ENCODE measurements at regions not wholly inside any gene's neighbourhood (a gene's known extent, or its start where the extent isn't known, plus 50 kb on each side); places are given as distances from the start of the nearest gene placed in this dataset.

DNA sequence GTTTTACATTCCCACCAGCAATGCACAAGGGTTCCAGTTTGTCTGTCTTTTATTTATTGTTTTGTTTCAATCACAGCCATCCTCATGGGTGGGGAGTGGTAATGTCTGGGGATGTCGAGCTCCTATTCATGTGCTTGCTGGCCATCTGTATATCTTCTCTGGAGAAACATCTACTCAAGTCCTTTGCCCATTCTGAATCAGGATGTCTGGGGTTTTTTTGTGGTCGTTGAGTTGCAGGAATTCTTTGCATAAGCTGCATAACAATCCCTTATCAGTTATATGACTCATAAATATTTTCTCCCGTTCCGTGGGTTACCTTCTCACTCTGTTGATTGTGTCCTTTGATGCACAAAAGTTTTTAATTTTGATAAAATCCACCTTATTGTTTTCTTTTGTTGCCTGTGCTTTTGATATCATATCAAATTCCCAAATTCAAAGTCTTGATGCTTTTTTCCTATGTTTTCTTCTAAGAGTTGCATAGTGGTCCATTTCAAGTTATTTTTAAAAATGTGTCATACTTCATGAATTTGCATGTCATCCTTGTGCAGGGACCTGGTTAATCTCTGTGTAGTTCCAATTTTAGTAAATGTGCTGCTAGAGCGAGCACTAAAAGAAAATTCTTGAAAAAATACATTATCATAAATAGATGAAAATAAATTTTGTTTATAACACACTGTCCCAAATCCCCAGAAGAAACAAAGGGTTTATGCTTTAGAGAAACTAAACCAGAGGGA lies 54.9 kb upstream of the PDE10A start:
- Mint-ChIP-seq H3K4me3 (no peak overlapping the region), H3K27ac (no peak overlapping the region), H3K4me1 (peaks cover 2% of the 10 kb centered on the region), H3K36me3 (no peaks in the 10 kb centered on the region), H3K27me3 (ENCODE audit: insufficient read depth, low read depth) (peaks cover 2% of the 10 kb centered on the region), H3K9me3 (no peaks in the 10 kb centered on the region)
- Histone ChIP-seq H3K4me3 (no peak overlapping the region), H3K27ac (no peak overlapping the region), H3K27me3 (no peaks in the 10 kb centered on the region), H3K9me3 (ENCODE audit: low read depth) (no peaks in the 10 kb centered on the region), H3K4me2 (no peak overlapping the region), H3K36me3 (no peaks in the 10 kb centered on the region), H3K4me1 (no peaks in the 10 kb centered on the region), H4K20me1 (ENCODE audit: low read depth) (no peaks in the 10 kb centered on the region), H2AFZ (replicated peaks) (no peak overlapping the region), H3K9ac (no peak overlapping the region), H3K79me2 (ENCODE audit: low read depth) (no peaks in the 10 kb centered on the region), H3F3A (ENCODE audit: low read depth) (no peaks in the 10 kb centered on the region)
- TF ChIP-seq, protein P1, sequence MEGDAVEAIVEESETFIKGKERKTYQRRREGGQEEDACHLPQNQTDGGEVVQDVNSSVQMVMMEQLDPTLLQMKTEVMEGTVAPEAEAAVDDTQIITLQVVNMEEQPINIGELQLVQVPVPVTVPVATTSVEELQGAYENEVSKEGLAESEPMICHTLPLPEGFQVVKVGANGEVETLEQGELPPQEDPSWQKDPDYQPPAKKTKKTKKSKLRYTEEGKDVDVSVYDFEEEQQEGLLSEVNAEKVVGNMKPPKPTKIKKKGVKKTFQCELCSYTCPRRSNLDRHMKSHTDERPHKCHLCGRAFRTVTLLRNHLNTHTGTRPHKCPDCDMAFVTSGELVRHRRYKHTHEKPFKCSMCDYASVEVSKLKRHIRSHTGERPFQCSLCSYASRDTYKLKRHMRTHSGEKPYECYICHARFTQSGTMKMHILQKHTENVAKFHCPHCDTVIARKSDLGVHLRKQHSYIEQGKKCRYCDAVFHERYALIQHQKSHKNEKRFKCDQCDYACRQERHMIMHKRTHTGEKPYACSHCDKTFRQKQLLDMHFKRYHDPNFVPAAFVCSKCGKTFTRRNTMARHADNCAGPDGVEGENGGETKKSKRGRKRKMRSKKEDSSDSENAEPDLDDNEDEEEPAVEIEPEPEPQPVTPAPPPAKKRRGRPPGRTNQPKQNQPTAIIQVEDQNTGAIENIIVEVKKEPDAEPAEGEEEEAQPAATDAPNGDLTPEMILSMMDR (IDR thresholded peaks at IDR 0.05) = no peak
- TF ChIP-seq EZH2phosphoT487 (IDR thresholded peaks at IDR 0.05) (no peak), EZH2 (IDR thresholded peaks at IDR 0.05) (no peak)
- no peak for DNase-seq (ENCODE audit: low spot score)

DNA sequence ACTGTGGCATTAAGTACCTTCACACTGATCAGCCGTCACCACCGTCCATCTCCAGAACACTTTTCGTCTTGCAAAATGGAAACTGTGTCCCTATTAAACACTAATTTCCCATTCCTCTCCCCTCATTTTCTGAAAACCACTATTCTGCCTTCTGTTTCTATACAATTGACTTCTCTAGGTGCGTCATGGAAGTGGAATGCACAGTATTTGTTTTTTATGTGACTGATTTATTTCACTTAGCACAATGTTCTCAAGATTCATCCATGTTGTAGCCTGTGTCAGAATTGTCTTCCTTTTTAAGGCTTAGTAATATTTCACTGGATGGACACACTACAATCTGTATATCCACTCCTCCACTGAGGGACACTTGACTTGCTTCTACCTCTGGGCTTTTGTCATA lies 53.8 kb upstream of the PDE10A start:
- Histone ChIP-seq H3K36me3 (no peaks in the 10 kb centered on the region), H3K27me3 (no peaks in the 10 kb centered on the region), H3K9me3 (ENCODE audit: low read depth) (no peaks in the 10 kb centered on the region), H3K9ac (no peak overlapping the region), H3K79me2 (ENCODE audit: low read depth) (no peaks in the 10 kb centered on the region), H3K4me1 (no peaks in the 10 kb centered on the region), H3K27ac (no peak overlapping the region), H3F3A (ENCODE audit: low read depth) (no peaks in the 10 kb centered on the region), H3K4me2 (no peak overlapping the region), H3K4me3 (no peak overlapping the region), H4K20me1 (ENCODE audit: low read depth) (no peaks in the 10 kb centered on the region), H2AFZ (replicated peaks) (no peak overlapping the region)
- Mint-ChIP-seq H3K36me3 (peaks cover under 1% of the 10 kb centered on the region), H3K27me3 (ENCODE audit: insufficient read depth, low read depth) (peaks cover 2% of the 10 kb centered on the region), H3K4me1 (peaks cover 2% of the 10 kb centered on the region), H3K27ac (no peak overlapping the region), H3K9me3 (no peaks in the 10 kb centered on the region), H3K4me3 (no peak overlapping the region)
- DNase-seq (ENCODE audit: low spot score) = no peak
- TF ChIP-seq EZH2 (IDR thresholded peaks at IDR 0.05) (no peak), EZH2phosphoT487 (IDR thresholded peaks at IDR 0.05) (no peak)
- TF ChIP-seq, protein P1 (IDR thresholded peaks at IDR 0.05) = no peak

DNA sequence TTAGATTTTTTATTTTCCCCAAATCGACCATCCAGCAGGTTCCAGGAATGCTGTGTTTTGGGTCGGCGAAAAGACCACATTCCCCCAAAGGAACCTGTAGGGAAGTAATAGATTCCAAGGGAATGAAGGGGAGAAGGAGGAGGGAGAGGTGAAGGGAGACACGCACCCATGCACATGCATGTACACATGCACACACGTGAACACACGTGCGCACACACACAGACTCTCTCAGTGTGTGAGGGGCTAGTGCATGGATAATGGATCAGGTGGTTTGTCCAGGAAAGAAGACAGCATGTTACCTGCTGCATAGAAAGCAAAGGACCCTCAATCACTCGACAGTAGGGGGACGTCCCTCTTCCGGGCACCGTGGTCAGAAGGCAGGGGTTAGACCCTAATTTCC lies 52.4 kb upstream of the PDE10A start:
- Mint-ChIP-seq H3K4me1 (peaks cover 8% of the 10 kb centered on the region), H3K27ac (no peak overlapping the region), H3K4me3 (no peak overlapping the region), H3K36me3 (peaks cover 2% of the 10 kb centered on the region), H3K9me3 (peaks cover 2% of the 10 kb centered on the region), H3K27me3 (ENCODE audit: insufficient read depth, low read depth) (peaks cover 4% of the 10 kb centered on the region)
- no peak overlapping the region for H3K9ac ChIP-seq
- H3K4me3 ChIP-seq = no peak overlapping the region
- no peaks in the 10 kb centered on the region for H3K27me3 ChIP-seq
- H3K9me3 ChIP-seq (ENCODE audit: low read depth) = no peaks in the 10 kb centered on the region
- H3K36me3 ChIP-seq = no peaks in the 10 kb centered on the region
- DNase-seq (ENCODE audit: low spot score) = no peak
- H3F3A ChIP-seq (ENCODE audit: low read depth) = no peaks in the 10 kb centered on the region
- no peak overlapping the region for H2AFZ ChIP-seq (replicated peaks)
- no peak overlapping the region for H3K4me2 ChIP-seq
- H4K20me1 ChIP-seq (ENCODE audit: low read depth) = no peaks in the 10 kb centered on the region
- H3K27ac ChIP-seq = no peak overlapping the region
- no peaks in the 10 kb centered on the region for H3K79me2 ChIP-seq (ENCODE audit: low read depth)
- no peak for TF ChIP-seq EZH2phosphoT487 (IDR thresholded peaks at IDR 0.05)
- no peaks in the 10 kb centered on the region for H3K4me1 ChIP-seq

DNA sequence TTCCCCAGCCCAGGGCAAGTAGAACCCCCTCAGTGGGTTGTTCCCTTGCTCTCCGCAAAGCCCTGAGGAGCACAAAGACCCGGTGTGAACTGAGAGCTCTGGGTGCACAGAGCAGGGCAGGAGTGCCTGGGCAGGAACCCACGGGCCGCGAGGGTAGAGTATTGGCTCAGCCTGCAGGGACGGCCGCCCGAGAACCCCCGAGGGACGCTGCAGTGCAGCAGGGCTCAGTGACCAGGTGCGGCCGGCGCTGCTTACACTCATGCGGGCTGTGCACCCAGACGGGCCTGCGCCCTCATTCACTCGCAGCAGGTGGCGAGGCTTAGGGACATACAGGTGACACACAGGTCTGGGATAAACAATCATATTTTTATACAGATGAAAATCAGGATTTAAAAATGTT lies 51.9 kb upstream of the PDE10A start:
- Histone ChIP-seq H3K9me3 (ENCODE audit: low read depth) (no peaks in the 10 kb centered on the region), H3K27ac (no peak overlapping the region), H3K4me1 (no peaks in the 10 kb centered on the region), H2AFZ (replicated peaks) (no peak overlapping the region), H3K27me3 (no peaks in the 10 kb centered on the region), H3F3A (ENCODE audit: low read depth) (no peaks in the 10 kb centered on the region), H3K79me2 (ENCODE audit: low read depth) (no peaks in the 10 kb centered on the region), H3K36me3 (no peaks in the 10 kb centered on the region), H3K4me2 (no peak overlapping the region), H3K9ac (no peak overlapping the region), H3K4me3 (no peak overlapping the region), H4K20me1 (ENCODE audit: low read depth) (no peaks in the 10 kb centered on the region)
- DNase-seq (ENCODE audit: low spot score) = no peak
- Mint-ChIP-seq H3K27me3 (ENCODE audit: insufficient read depth, low read depth) (peaks cover 4% of the 10 kb centered on the region), H3K4me1 (peaks cover 8% of the 10 kb centered on the region), H3K4me3 (no peak overlapping the region), H3K27ac (no peak overlapping the region), H3K9me3 (peaks cover 2% of the 10 kb centered on the region), H3K36me3 (peaks cover 2% of the 10 kb centered on the region)
- no peak for TF ChIP-seq EZH2 (IDR thresholded peaks at IDR 0.05)
- TF ChIP-seq EZH2phosphoT487 (IDR thresholded peaks at IDR 0.05) = no peak
- TF ChIP-seq, protein P1 (IDR thresholded peaks at IDR 0.05) = no peak
